Left ventricle myocardium superior (tissue), 1 donor: ENCODE measurements at regions not wholly inside any gene's neighbourhood (a gene's known extent, or its start where the extent isn't known, plus 50 kb on each side); places are given as distances from the start of the nearest gene placed in this dataset.

ENCODE experiments used
- ATAC-seq: fragments of 200-7000 bp; cut with Tn5 transposase; one replicate; pipeline ENCODE4 v1.9.1; 2020; ENCODE audit warnings: mild to moderate bottlenecking, moderate library complexity
- DNase-seq: peaks from one replicate; pipeline ENCODE4 v3.0.0-alpha.2; 2020
- intact Hi-C: fragments of 100-400 bp; cut with micrococcal nuclease; formaldehyde crosslinking; loops from one replicate; pipeline ENCODE4 v1.11.0; 2022
- donor health status: DM: no; HTN: yes; CAD: no; lungs with severe emphysema.

- no peak for DNase-seq
- intact Hi-C loops: no loop called here
- ATAC-seq: no peak
Measured at GRCh38 chr1:208928349-208929010, 655.0 kb upstream of the CAMK1G start.

DNA sequence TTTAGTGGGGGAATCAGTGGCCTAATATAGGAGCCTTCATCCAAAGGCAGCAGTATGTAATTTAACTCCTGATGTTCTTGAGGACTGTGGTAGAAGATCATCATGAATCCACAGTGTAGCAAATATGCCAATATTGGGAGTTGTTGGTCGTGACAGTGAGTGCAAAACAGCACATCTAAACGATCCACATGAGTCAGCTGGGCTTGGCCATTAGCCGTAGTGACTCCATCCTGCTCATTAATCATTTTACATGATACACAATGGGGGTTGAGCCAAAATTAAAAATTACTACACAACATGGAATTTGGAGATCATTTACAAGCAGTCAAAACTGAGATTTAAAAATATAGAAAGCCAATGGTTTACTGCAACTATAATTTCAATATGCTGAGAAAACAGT, 653.9 kb upstream of the CAMK1G start:
- intact Hi-C loops: no loop called here
- ATAC-seq (no peak), DNase-seq (no peak)

GRCh38 chr1:208931936-208932335, 651.6 kb upstream of the CAMK1G start:
- DNase-seq (no peak), ATAC-seq (no peak)
- intact Hi-C loops: no loop called here

DNA sequence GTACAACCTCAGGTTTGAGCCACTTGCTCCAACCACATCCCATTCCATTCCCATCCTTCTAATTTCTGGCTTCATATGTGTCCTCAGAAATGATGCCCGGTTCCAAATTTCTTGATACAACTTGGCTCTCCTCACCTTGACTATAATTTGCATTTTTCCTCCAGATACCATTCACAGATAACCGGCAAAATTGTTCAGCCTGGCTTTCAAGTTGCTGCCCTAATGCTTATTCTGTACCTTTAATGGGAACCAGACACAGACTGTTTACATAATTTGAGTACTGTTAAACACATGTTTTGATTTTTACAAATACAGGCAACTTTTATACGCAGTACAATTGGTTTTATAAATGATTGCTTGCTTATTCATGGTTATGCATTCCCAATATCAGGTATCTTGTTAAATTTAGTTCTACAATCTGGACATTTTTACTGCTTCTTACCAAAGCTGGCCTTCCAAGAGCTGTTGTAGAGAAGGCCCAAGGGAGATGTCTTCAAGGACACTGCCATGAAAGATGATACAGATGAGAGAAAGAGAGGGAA, 649.5 kb upstream of the CAMK1G start:
- intact Hi-C loops: no loop called here
- DNase-seq: no peak
- no peak for ATAC-seq

DNA sequence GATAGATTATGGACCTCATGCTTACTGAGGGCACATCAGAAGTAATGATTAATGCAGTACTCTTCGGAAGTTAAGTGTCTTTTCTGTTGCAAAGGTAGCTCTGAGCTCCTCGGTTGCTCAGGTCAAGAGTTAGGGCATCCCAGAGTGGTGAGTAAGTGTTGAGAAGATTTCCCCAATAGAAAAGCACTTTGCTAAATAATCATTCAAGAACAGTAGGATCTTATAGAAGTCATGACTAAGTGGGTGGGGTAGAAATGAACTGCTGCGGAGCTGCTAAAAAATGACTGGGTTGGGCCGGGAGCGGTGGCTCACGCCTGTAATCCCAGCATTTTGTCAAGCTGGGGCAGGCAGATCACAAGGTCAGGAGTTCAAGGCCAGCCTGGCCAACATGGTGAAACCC, 648.6 kb upstream of the CAMK1G start:
- no peak for ATAC-seq

DNA sequence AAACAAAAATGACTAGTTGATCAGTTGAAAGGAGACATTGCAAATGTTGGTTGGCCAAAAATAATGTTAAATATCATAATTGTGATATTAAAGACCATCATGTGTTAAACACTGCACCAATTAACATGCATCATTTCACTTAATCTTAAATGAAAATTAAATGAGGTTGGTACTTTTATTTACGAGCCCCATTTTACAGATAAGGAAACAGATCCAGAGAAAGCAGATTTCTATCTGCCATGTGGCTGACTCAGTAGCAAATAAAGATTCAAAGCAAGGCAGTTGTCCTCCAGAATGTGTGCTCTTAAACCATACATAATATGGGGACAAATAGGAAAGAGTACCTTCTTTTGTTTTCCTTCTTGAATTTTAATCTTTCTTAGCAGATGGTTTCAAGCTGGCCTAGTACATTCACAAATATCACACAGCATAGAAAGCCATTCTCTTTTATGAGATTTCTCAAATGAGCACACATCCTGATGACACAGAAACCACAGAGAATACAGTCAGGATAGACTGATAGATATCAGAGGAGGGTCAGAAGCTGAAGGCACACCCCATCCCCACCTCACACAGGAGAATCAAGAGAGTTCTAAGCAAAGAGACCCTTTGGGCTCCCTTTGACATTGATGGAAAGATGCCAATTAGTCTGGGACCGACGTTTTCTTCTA, 647.9 kb upstream of the CAMK1G start:
- intact Hi-C loops: no loop called here
- DNase-seq: no peak
- no peak for ATAC-seq

More for the DNA sequence above, 648.6 kb upstream of the CAMK1G start:
- no peak for DNase-seq
- intact Hi-C loops: no loop called here

DNA sequence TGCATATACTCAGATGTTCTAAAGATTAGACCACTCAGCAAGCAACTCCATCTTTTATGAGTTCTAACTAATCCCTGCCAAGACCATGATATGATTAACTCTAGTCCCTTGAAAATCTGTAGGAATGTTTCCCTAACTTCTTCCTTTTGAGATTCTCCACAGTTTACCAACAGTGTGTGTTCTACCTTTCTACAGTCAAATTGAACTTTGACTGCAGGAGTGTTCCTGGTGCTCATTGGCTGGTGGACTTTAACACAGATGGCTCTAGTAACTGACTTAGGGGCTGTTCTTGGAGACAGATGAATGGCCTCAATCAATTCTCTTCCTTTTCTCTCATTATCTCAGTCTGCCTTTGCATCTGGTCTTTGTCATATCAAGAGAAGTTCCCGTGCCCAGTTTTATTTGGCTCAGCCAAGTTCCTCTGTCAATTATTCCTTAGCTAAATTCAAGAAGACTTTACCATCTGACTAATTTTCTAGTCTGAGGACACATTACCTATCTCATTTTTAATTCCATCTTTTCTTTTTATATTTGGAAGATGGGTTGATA, 643.9 kb upstream of the CAMK1G start:
- intact Hi-C loops: no loop called here
- no peak for ATAC-seq
- DNase-seq: no peak

DNA sequence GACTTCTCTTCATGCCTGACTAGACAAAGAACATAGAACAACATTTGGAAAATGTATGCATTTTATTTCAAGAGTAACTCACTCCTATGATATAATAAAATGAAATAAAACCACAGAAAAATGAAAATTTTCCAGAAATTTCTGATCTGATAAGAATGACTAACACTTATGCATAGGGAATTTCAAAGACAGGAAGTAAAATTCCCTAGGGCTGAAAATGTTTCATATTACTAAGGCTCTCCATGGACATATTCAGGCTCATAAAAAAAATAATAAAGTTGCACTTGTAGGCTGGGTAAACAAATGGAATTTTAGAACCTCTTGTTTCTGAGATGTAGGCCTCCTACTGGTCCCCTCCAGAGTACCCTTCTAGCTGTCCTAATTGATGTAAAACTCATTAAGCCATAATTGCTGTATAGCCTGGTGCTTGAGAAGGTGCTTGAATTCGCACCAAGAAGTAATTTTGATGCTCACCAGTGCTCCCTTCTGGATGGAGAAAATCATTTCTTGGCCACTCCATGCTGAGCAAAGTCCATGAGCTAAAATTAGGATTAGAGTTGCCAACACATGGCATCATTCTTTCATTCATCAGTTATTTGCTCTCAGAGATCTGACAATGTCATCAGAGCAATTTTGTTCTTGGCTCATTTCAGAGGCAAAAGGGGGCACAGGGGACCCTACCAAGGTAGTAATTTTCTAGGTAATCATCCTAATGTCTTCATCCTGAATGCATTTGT, 641.0 kb upstream of the CAMK1G start:
- DNase-seq: no peak
- no peak for ATAC-seq
- intact Hi-C loops: no loop called here

DNA sequence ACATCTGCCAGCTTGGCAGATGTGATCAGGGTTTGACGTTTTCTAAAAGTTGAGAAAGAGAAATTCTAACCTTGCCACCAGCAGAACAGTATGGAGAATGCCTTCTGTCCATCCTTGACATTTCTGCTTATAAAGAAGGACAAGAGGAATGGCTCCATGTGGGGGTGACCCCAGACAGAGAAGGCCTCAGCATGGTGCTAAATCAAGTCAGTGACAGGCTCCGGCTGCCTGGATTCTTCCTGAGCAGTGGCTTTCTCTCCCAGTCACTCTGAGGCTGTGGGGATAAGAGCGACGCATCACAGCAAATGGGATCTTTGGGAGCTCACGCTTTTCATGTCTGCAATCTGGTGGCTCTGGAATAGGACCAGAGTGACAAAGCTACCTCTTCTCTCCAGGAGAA, 640.2 kb upstream of the CAMK1G start:
- ATAC-seq (no peak), DNase-seq (no peak)
- intact Hi-C loops: no loop called here

- intact Hi-C loops: no loop called here
- ATAC-seq (no peak), DNase-seq (no peak)
Measured at GRCh38 chr1:208944981-208945451, 638.5 kb upstream of the CAMK1G start.

DNA sequence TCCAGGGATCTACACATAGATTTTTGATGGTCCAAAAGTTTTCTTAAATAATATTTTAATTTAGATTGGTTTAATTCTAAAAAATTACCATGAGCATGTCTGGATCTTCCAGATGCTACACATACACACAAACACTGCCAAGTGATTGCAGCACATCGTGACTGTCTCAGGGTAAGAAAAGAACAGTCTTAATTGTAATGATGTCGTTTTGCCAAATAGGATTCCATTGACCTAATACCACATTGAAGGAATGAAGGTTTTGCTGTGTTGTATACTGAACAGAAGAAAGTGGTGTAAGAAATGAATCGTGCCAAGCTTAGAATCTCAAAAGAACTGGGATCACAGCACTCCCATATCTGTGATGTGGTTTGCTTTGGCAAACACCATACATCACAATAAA, 633.3 kb upstream of the CAMK1G start:
- ATAC-seq: no peak
- intact Hi-C loops: no loop called here
- no peak for DNase-seq

DNA sequence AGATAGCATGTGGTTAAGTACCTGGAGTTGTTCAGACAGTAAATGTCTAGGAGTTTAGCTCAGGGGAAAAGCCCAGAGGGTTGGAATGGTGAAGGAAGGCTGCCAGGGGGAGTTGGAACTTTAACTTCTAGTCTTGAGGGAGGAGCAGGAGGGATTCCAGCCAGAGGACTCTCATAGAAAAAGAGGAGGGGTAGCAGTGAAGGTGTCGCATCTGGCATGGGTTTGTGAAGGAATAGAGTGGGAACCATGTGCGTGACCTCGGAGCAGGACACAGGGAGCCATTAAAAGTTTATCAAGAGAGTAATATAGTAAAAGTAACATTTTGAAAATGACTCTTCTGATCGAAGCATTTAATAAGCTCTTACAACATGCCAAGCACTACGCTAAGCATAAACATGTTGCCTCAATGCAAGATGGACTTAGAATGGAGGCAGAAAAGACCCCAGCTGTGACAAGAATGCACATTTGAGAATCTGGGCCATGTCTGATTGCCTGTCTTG, 632.4 kb upstream of the CAMK1G start:
- no peak for ATAC-seq

GRCh38 chr1:208951908-208952307, 631.6 kb upstream of the CAMK1G start:
- DNase-seq (no peak), ATAC-seq (no peak)
- intact Hi-C loops: no loop called here

More for the DNA sequence above, 632.4 kb upstream of the CAMK1G start:
- intact Hi-C loops: no loop called here
- no peak for DNase-seq

DNA sequence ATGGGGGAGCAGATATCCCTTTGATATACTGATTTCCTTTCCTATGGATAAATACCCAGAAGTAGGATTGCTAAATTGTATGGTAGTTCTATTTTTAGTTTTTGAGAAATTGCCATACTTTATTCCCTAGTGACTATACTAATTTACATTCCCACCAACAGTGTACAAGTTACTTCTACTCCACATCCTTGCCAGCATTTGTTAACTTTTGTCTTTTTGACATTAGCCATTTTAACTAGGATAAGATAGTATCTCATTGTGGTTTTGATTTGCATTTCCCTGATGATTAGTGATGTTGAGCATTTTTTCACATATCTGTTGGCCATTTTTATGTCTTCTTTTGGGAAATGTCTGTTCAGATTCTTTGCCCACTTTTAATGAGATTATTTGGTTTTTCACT, 620.6 kb upstream of the CAMK1G start:
- intact Hi-C loops: no loop called here
- no peak for ATAC-seq
- no peak for DNase-seq

GRCh38 chr1:208965351-208965750, 618.2 kb upstream of the CAMK1G start:
- intact Hi-C loops: no loop called here
- ATAC-seq: no peak
- no peak for DNase-seq

- intact Hi-C loops: no loop called here
- no peak for ATAC-seq
- DNase-seq: no peak
Measured at GRCh38 chr1:208967334-208967733, 616.2 kb upstream of the CAMK1G start.

DNA sequence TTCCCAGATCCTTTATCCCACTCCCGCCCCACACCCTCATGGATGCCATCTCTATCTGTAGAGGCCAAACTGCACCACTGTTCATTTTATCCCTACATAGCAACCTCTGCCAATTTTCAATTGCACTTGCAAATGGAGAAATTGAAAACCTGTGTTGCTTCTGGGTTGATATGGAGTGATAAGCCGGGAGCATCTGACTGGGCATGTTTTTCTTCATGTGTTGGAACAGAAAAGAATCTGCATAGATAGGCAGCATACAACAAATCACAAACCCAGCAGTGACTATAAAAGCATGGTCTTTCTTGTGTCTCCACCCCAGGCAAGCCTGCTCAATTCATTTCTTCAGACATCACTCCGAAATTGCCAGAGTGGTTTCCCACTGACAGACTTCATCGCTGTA, 608.8 kb upstream of the CAMK1G start:
- intact Hi-C loops: no loop called here
- DNase-seq (no peak), ATAC-seq (no peak)

- ATAC-seq (no peak), DNase-seq (no peak)
- intact Hi-C loops: no loop called here
Measured at GRCh38 chr1:208975456-208975855, 608.1 kb upstream of the CAMK1G start.

- ATAC-seq: no peak
- no peak for DNase-seq
- intact Hi-C loops: no loop called here
Measured at GRCh38 chr1:208977012-208977411, 606.5 kb upstream of the CAMK1G start.
